ENCODE measurements at regions not wholly inside any gene's neighbourhood (a gene's known extent, or its start where the extent isn't known, plus 50 kb on each side); places are given as distances from the start of the nearest gene placed in this dataset.

- WGBS (ENCODE audit: insufficient coverage), result 71% methylated on average over 1 of the region's 1 CpG
- ChIA-PET POLR2A (no interaction called here), CTCF (no interaction called here)
- Histone ChIP-seq H3K9me3 (no peaks in the 10 kb centered on the region), H3K4me3 (ENCODE audit: control insufficient read depth in 1 of 2, extremely low read depth in 1 of 2, low read length in 1 of 2) (no peak overlapping the region), H3K4me1 (ENCODE audit: control insufficient read depth in 1 of 2, extremely low read depth in 1 of 2, insufficient read depth in 2 of 2, low read length in 2 of 2) (peaks cover 0 to 3% of the 10 kb centered on the region in 2 experiments), H3K27ac (ENCODE audit: low read length) (no peak overlapping the region), H3K36me3 (ENCODE audit: control insufficient read depth in 2 of 2, extremely low read depth in 1 of 2, insufficient read depth in 1 of 2, low read length in 1 of 2) (no peaks in the 10 kb centered on the region), H3K27me3 (replicated peaks in 1 of 2; ENCODE audit: control insufficient read depth in 2 of 2, extremely low read depth in 1 of 2, insufficient read depth in 2 of 2, low read length in 1 of 2) (peaks cover 0 to 10% of the 10 kb centered on the region in 2 experiments)
- ATAC-seq (replicated peaks in 1 of 4) (no peak), DNase-seq (no peak)
- no peaks in the 10 kb centered on the region for H3K36me3 Mint-ChIP-seq
- H3K27me3 Mint-ChIP-seq, result peaks cover 25 to 28% of the 10 kb centered on the region in 2 donors
- H3K4me3 Mint-ChIP-seq, result no peak overlapping the region
- no peak overlapping the region for H3K27ac Mint-ChIP-seq
- H3K4me1 Mint-ChIP-seq, result no peaks in the 10 kb centered on the region
- no peaks in the 10 kb centered on the region for H3K9me3 Mint-ChIP-seq
Observed at GRCh38 chr6:40916845-40917244, 122.2 kb downstream of the UNC5CL start.

DNA sequence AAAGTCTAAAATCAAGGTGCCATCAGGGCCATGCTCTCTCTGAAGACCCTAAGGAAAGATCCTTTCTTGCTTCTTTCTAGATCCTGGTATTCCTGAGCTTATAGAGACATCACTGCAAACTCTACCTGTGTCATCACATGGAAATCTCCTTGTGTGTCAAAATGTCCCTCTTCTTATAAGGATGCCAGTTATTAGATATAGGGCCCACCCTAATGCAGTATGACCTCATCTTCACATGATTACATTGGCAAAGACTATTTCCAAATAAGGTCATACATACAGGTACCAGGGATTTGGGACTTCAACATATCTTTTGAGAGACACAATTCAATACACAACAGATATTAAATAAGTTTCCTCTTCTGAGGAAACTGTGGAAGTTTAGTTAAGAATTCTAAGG, 123.9 kb downstream of the UNC5CL start:
- no peaks in the 10 kb centered on the region for H3K36me3 ChIP-seq (ENCODE audit: control insufficient read depth in 2 of 2, extremely low read depth in 1 of 2, insufficient read depth in 1 of 2, low read length in 1 of 2)
- no peaks in the 10 kb centered on the region for H3K9me3 ChIP-seq
- Mint-ChIP-seq H3K4me3 (no peak overlapping the region), H3K27ac (no peak overlapping the region), H3K4me1 (no peaks in the 10 kb centered on the region), H3K9me3 (no peaks in the 10 kb centered on the region), H3K27me3 (peaks cover 22 to 24% of the 10 kb centered on the region in 2 donors), H3K36me3 (no peaks in the 10 kb centered on the region)
- H3K27ac ChIP-seq (ENCODE audit: low read length), result no peak overlapping the region
- peaks cover 0 to 13% of the 10 kb centered on the region in 2 experiments for H3K27me3 ChIP-seq (replicated peaks in 1 of 2; ENCODE audit: control insufficient read depth in 2 of 2, extremely low read depth in 1 of 2, insufficient read depth in 2 of 2, low read length in 1 of 2)
- POLR2A ChIA-PET, result no interaction called here
- peaks cover 0 to 3% of the 10 kb centered on the region in 2 experiments for H3K4me1 ChIP-seq (ENCODE audit: control insufficient read depth in 1 of 2, extremely low read depth in 1 of 2, insufficient read depth in 2 of 2, low read length in 2 of 2)
- CTCF ChIA-PET, result no interaction called here
- ATAC-seq (replicated peaks in 1 of 4) (no peak), DNase-seq (no peak)
- no peak overlapping the region for H3K4me3 ChIP-seq (ENCODE audit: control insufficient read depth in 1 of 2, extremely low read depth in 1 of 2, low read length in 1 of 2)

DNA sequence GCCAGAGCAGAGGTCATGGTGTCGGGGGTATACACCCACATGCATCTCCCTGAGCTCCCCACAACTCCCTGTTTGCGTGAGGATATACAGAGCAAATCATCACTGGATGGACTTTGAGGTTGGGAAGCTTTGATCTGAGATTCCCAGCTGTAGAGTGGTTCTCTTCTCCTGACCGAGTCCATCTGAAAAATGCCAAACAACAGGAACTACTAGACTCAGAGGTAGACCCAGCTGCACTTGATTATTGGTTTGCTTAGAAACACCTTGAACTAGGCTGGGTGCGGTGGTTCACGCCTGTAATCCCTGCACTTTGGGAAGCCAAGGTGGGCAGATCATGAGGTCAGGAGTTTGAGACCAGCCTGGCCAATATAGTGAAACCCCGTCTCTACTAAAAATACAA, 125.0 kb downstream of the UNC5CL start:
- no peak overlapping the region for H3K27ac Mint-ChIP-seq
- peaks cover 0 to 3% of the 10 kb centered on the region in 2 experiments for H3K4me1 ChIP-seq (ENCODE audit: control insufficient read depth in 1 of 2, extremely low read depth in 1 of 2, insufficient read depth in 2 of 2, low read length in 2 of 2)
- no CpG with 5 or more reads among the region's 6 CpGs for WGBS (ENCODE audit: insufficient coverage)
- ChIA-PET CTCF (no interaction called here), POLR2A (no interaction called here)
- H3K27me3 Mint-ChIP-seq, result peaks cover 17% of the 10 kb centered on the region in 2 donors
- no peaks in the 10 kb centered on the region for H3K36me3 ChIP-seq (ENCODE audit: control insufficient read depth in 2 of 2, extremely low read depth in 1 of 2, insufficient read depth in 1 of 2, low read length in 1 of 2)
- H3K4me1 Mint-ChIP-seq, result no peaks in the 10 kb centered on the region
- no peaks in the 10 kb centered on the region for H3K9me3 Mint-ChIP-seq
- DNase-seq (no peak), ATAC-seq (replicated peaks in 1 of 4) (no peak)
- H3K36me3 Mint-ChIP-seq, result no peaks in the 10 kb centered on the region
- H3K27ac ChIP-seq (ENCODE audit: low read length), result no peak overlapping the region
- H3K9me3 ChIP-seq, result peaks cover 1% of the 10 kb centered on the region
- peaks cover 0 to 13% of the 10 kb centered on the region in 2 experiments for H3K27me3 ChIP-seq (replicated peaks in 1 of 2; ENCODE audit: control insufficient read depth in 2 of 2, extremely low read depth in 1 of 2, insufficient read depth in 2 of 2, low read length in 1 of 2)
- no peak overlapping the region for H3K4me3 Mint-ChIP-seq
- H3K4me3 ChIP-seq (ENCODE audit: control insufficient read depth in 1 of 2, extremely low read depth in 1 of 2, low read length in 1 of 2), result no peak overlapping the region

- H3K27me3 Mint-ChIP-seq, result peaks cover 9 to 10% of the 10 kb centered on the region in 2 donors
- Histone ChIP-seq H3K27me3 (replicated peaks in 1 of 2; ENCODE audit: control insufficient read depth in 2 of 2, extremely low read depth in 1 of 2, insufficient read depth in 2 of 2, low read length in 1 of 2) (peaks cover 0 to 13% of the 10 kb centered on the region in 2 experiments), H3K27ac (ENCODE audit: low read length) (no peak overlapping the region), H3K9me3 (peaks cover 3% of the 10 kb centered on the region), H3K4me1 (ENCODE audit: control insufficient read depth in 1 of 2, extremely low read depth in 1 of 2, insufficient read depth in 2 of 2, low read length in 2 of 2) (peaks cover 0 to 3% of the 10 kb centered on the region in 2 experiments), H3K4me3 (ENCODE audit: control insufficient read depth in 1 of 2, extremely low read depth in 1 of 2, low read length in 1 of 2) (no peak overlapping the region), H3K36me3 (ENCODE audit: control insufficient read depth in 2 of 2, extremely low read depth in 1 of 2, insufficient read depth in 1 of 2, low read length in 1 of 2) (no peaks in the 10 kb centered on the region)
- no peaks in the 10 kb centered on the region for H3K4me1 Mint-ChIP-seq
- peak in 3 of 4 experiments; percentile 40 to 52 (median 49) for ATAC-seq (replicated peaks in 1 of 4)
- H3K36me3 Mint-ChIP-seq, result no peaks in the 10 kb centered on the region
- DNase-seq, result peak in 21 of 35 experiments; percentile 1 to 37 (median 6)
- H3K9me3 Mint-ChIP-seq, result no peaks in the 10 kb centered on the region
- no peak overlapping the region for H3K27ac Mint-ChIP-seq
- no peak overlapping the region for H3K4me3 Mint-ChIP-seq
- 47% methylated on average over 7 of the region's 9 CpGs for WGBS (ENCODE audit: insufficient coverage)
- ChIA-PET POLR2A (no interaction called here), CTCF (no interaction called here)
Observed at GRCh38 chr6:40912158-40912946, 126.7 kb downstream of the UNC5CL start.

DNA sequence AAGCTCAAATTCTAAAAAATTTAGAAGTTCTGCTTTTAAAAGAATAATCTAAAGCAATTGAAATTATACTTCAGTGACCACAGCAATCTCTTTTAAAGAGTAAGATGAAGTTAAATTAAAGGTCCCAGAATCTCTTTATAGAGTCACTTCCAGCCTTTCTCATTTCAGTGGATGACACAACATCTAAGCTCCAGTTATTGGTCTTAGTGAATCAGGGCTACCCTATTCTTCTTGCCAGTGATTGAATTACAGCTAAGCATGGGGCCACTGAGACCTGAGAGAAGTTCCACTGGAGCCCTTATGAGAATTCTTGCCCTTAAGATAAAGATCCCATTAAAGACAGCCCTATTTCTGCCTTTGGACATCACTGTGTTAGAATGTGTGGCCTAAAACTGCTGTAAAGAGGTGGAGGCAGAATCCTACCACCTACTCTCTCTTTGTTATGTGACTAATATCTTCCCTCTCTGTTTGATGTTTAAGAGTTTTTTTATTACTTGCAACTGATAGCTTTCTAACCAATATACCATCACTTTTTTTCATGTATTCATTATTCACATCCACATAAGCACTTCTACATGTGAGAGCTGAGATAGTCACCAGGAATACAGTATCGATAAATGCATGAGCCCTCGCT, 128.6 kb downstream of the UNC5CL start:
- Mint-ChIP-seq H3K4me1 (no peaks in the 10 kb centered on the region), H3K9me3 (peaks cover 0 to under 1% (median 0%) of the 10 kb centered on the region in 3 donors), H3K27me3 (peaks cover 4 to 11% of the 10 kb centered on the region in 2 donors), H3K4me3 (no peak overlapping the region), H3K27ac (no peak overlapping the region), H3K36me3 (no peaks in the 10 kb centered on the region)
- no peak overlapping the region for H3K27ac ChIP-seq (ENCODE audit: low read length)
- H3K4me1 ChIP-seq (ENCODE audit: control insufficient read depth in 1 of 2, extremely low read depth in 1 of 2, insufficient read depth in 2 of 2, low read length in 2 of 2), result peaks cover 0 to 3% of the 10 kb centered on the region in 2 experiments
- DNase-seq (no peak), ATAC-seq (replicated peaks in 1 of 4) (no peak)
- no peak overlapping the region for H3K4me3 ChIP-seq (ENCODE audit: control insufficient read depth in 1 of 2, extremely low read depth in 1 of 2, low read length in 1 of 2)
- WGBS (ENCODE audit: insufficient coverage), result 58% methylated on average over 2 of the region's 2 CpGs
- H3K36me3 ChIP-seq (ENCODE audit: control insufficient read depth in 2 of 2, extremely low read depth in 1 of 2, insufficient read depth in 1 of 2, low read length in 1 of 2), result no peaks in the 10 kb centered on the region
- ChIA-PET POLR2A (no interaction called here), CTCF (interaction anchor here (0.6 kb wide), 2 partner anchors 153 to 564 kb away, joined by 3 to 4 read pairs; no protein-coding TSS in a partner anchor)
- H3K9me3 ChIP-seq, result peaks cover 3% of the 10 kb centered on the region
- H3K27me3 ChIP-seq (replicated peaks in 1 of 2; ENCODE audit: control insufficient read depth in 2 of 2, extremely low read depth in 1 of 2, insufficient read depth in 2 of 2, low read length in 1 of 2), result peaks cover 0 to 13% of the 10 kb centered on the region in 2 experiments

GRCh38 chr6:40909811-40910210, 129.2 kb downstream of the UNC5CL start:
- H3K4me3 ChIP-seq (ENCODE audit: control insufficient read depth in 1 of 2, extremely low read depth in 1 of 2, low read length in 1 of 2), result no peak overlapping the region
- peaks cover 3% of the 10 kb centered on the region for H3K9me3 ChIP-seq
- no peak overlapping the region for H3K27ac ChIP-seq (ENCODE audit: low read length)
- peaks cover 0 to 3% of the 10 kb centered on the region in 2 experiments for H3K4me1 ChIP-seq (ENCODE audit: control insufficient read depth in 1 of 2, extremely low read depth in 1 of 2, insufficient read depth in 2 of 2, low read length in 2 of 2)
- no peaks in the 10 kb centered on the region for H3K36me3 ChIP-seq (ENCODE audit: control insufficient read depth in 2 of 2, extremely low read depth in 1 of 2, insufficient read depth in 1 of 2, low read length in 1 of 2)
- Mint-ChIP-seq H3K9me3 (peaks cover 0 to 5% (median 0%) of the 10 kb centered on the region in 3 donors), H3K27me3 (peaks cover 4 to 11% of the 10 kb centered on the region in 2 donors), H3K4me1 (no peaks in the 10 kb centered on the region), H3K27ac (no peak overlapping the region), H3K4me3 (no peak overlapping the region), H3K36me3 (no peaks in the 10 kb centered on the region)
- DNase-seq (no peak), ATAC-seq (replicated peaks in 1 of 4) (no peak)
- no CpG with 5 or more reads among the region's 1 CpG for WGBS (ENCODE audit: insufficient coverage)
- peaks cover 0 to 13% of the 10 kb centered on the region in 2 experiments for H3K27me3 ChIP-seq (replicated peaks in 1 of 2; ENCODE audit: control insufficient read depth in 2 of 2, extremely low read depth in 1 of 2, insufficient read depth in 2 of 2, low read length in 1 of 2)
- CTCF ChIA-PET, result no interaction called here
- POLR2A ChIA-PET, result no interaction called here
